ENCODE measurements at regions not wholly inside any gene's neighbourhood (a gene's known extent, or its start where the extent isn't known, plus 50 kb on each side); places are given as distances from the start of the nearest gene placed in this dataset.

DNA sequence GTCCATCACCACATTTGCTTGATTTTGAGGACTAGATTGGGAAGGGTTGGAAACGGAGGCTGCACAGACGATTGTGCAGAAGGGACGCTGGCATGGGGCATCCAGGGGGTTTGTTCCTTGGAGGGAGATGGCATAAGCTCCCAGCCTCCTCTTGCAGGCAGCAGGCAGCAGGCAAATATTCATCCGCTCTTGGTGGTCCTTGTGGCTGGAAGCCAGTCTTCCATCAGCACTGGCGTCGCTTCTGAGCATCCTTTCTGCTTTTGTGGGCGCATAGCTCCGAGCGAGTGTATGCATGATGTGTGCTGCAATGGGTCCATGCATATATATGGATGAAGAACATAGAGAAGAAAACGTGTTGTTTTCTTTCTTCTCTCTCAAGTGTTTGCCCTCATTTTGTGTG lies 166.1 kb upstream of the NTM start:
- TF ChIP-seq GABPA (IDR thresholded peaks at IDR 0.05; ENCODE audit: low read depth) (no peak), CTCF (IDR thresholded peaks at IDR 0.05; ENCODE audit: insufficient read depth, low read length) (no peak)

All from HL-60 (cell line).